ENCODE measurements at regions not wholly inside any gene's neighbourhood (a gene's known extent, or its start where the extent isn't known, plus 50 kb on each side); places are given as distances from the start of the nearest gene placed in this dataset.

DNA sequence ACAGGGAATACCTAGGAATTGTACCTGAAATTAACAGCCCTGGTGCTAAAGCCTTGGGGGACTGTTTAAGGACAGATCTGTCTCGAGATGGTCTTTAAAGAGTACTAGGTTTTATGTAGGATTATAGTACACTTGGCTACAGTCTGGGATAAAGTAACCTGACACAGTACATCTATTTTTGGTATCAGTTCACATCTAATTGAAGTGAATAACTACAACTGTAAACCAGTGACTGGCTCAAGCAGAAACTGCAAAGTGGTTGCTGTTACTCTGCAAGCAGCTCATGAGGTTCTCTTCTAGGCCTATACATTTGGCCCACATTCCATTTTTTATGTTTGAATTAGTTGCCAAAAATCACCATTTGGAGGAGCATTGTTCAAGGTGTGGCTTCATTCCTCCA is 320.8 kb upstream of the USP25 start:
- Mint-ChIP-seq H3K4me1 (peaks cover 7% of the 10 kb centered on the region), H3K36me3 (peaks cover 3% of the 10 kb centered on the region in 2 donors), H3K9me3 (peaks cover 5 to 19% (median 13%) of the 10 kb centered on the region in 7 donors), H3K27ac (no peak overlapping the region), H3K27me3 (ENCODE audit: low read depth in 3 of 3) (no peaks in the 10 kb centered on the region), H3K4me3 (no peak overlapping the region)
- Histone ChIP-seq H3K4me3 (replicated peaks in 1 of 3; ENCODE audit: low read depth in 2 of 3, low read length in 3 of 3) (no peak overlapping the region), H4K20me1 (ENCODE audit: insufficient read depth, low read length) (no peaks in the 10 kb centered on the region), H3K79me2 (ENCODE audit: insufficient read depth, low read length) (no peaks in the 10 kb centered on the region), H3K4me2 (replicated peaks; ENCODE audit: extremely low read depth, low read length, poor library complexity, severe bottlenecking) (no peak overlapping the region), H3K27ac (ENCODE audit: low read depth in 1 of 2, low read length in 2 of 2) (no peak overlapping the region), H3K27me3 (ENCODE audit: control insufficient read depth in 2 of 2, insufficient read depth in 2 of 2, low read length in 2 of 2) (no peaks in the 10 kb centered on the region), H3K36me3 (replicated peaks in 1 of 2; ENCODE audit: control insufficient read depth in 1 of 2, insufficient read depth in 2 of 2, low read length in 2 of 2) (no peaks in the 10 kb centered on the region), H3K9me3 (replicated peaks in 1 of 2; ENCODE audit: control insufficient read depth in 1 of 2, insufficient read depth in 1 of 2, low read length in 2 of 2) (peaks cover 0 to 12% of the 10 kb centered on the region in 2 donors), H3K4me1 (ENCODE audit: control insufficient read depth in 1 of 2, insufficient read depth in 2 of 2, low read length in 2 of 2) (peaks cover 7% of the 10 kb centered on the region in 2 donors), H2AFZ (ENCODE audit: insufficient read depth, low read depth, low read length, poor library complexity, severe bottlenecking) (no peak overlapping the region), H3K9ac (ENCODE audit: insufficient read depth, low read length, poor library complexity, severe bottlenecking) (no peak overlapping the region)
- intact Hi-C loops (cut with micrococcal nuclease) = no loop called here
- DNase-seq = no peak
- no CpG with 5 or more reads among the region's 1 CpG for WGBS (ENCODE audit: insufficient coverage)
- TF ChIP-seq, protein P1, sequence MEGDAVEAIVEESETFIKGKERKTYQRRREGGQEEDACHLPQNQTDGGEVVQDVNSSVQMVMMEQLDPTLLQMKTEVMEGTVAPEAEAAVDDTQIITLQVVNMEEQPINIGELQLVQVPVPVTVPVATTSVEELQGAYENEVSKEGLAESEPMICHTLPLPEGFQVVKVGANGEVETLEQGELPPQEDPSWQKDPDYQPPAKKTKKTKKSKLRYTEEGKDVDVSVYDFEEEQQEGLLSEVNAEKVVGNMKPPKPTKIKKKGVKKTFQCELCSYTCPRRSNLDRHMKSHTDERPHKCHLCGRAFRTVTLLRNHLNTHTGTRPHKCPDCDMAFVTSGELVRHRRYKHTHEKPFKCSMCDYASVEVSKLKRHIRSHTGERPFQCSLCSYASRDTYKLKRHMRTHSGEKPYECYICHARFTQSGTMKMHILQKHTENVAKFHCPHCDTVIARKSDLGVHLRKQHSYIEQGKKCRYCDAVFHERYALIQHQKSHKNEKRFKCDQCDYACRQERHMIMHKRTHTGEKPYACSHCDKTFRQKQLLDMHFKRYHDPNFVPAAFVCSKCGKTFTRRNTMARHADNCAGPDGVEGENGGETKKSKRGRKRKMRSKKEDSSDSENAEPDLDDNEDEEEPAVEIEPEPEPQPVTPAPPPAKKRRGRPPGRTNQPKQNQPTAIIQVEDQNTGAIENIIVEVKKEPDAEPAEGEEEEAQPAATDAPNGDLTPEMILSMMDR (IDR thresholded peaks at IDR 0.05) = no peak

DNA sequence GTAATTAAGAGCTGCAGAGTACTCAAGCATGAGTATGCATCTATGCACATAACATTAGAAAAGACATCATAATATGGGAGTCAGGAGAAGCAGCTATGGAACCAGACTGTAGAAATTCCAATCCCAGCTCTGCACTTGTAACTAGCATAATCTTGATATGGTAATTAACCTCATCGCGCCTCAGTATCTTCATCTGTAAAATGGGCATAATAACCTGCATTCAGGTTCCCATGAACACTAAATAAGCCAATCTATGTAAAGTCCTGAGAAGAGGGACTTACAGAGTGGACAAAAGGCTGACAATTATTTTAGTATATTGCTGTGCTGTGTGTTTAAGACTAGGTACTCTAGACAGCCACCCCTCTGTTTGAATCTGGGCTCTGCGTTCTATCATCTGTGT is 318.9 kb upstream of the USP25 start:
- peaks cover 7 to 20% of the 10 kb centered on the region in 2 donors for H3K4me1 ChIP-seq (ENCODE audit: control insufficient read depth in 1 of 2, insufficient read depth in 2 of 2, low read length in 2 of 2)
- no peaks in the 10 kb centered on the region for H4K20me1 ChIP-seq (ENCODE audit: insufficient read depth, low read length)
- H3K9me3 Mint-ChIP-seq = peaks cover 5 to 14% (median 11%) of the 10 kb centered on the region in 7 donors
- no peak overlapping the region for H3K9ac ChIP-seq (ENCODE audit: insufficient read depth, low read length, poor library complexity, severe bottlenecking)
- H3K4me2 ChIP-seq (replicated peaks; ENCODE audit: extremely low read depth, low read length, poor library complexity, severe bottlenecking) = no peak overlapping the region
- no peak overlapping the region for H3K27ac Mint-ChIP-seq
- no peak overlapping the region for H3K27ac ChIP-seq (ENCODE audit: low read depth in 1 of 2, low read length in 2 of 2)
- H3K9me3 ChIP-seq (replicated peaks in 1 of 2; ENCODE audit: control insufficient read depth in 1 of 2, insufficient read depth in 1 of 2, low read length in 2 of 2) = peaks cover 0 to 5% of the 10 kb centered on the region in 2 donors
- H3K27me3 ChIP-seq (ENCODE audit: control insufficient read depth in 2 of 2, insufficient read depth in 2 of 2, low read length in 2 of 2) = no peaks in the 10 kb centered on the region
- H3K27me3 Mint-ChIP-seq (ENCODE audit: low read depth in 3 of 3) = no peaks in the 10 kb centered on the region
- intact Hi-C loops (cut with micrococcal nuclease) = no loop called here
- H2AFZ ChIP-seq (ENCODE audit: insufficient read depth, low read depth, low read length, poor library complexity, severe bottlenecking) = no peak overlapping the region
- no peak for DNase-seq
- H3K36me3 Mint-ChIP-seq = peaks cover 3% of the 10 kb centered on the region in 2 donors
- H3K4me3 Mint-ChIP-seq = no peak overlapping the region
- H3K4me1 Mint-ChIP-seq = peaks cover 15% of the 10 kb centered on the region
- TF ChIP-seq, protein P1 (IDR thresholded peaks at IDR 0.05) = no peak
- no CpG with 5 or more reads among the region's 3 CpGs for WGBS (ENCODE audit: insufficient coverage)
- H3K4me3 ChIP-seq (replicated peaks in 1 of 3; ENCODE audit: low read depth in 2 of 3, low read length in 3 of 3) = no peak overlapping the region
- H3K79me2 ChIP-seq (ENCODE audit: insufficient read depth, low read length) = no peaks in the 10 kb centered on the region
- H3K36me3 ChIP-seq (replicated peaks in 1 of 2; ENCODE audit: control insufficient read depth in 1 of 2, insufficient read depth in 2 of 2, low read length in 2 of 2) = no peaks in the 10 kb centered on the region

Measured in CD14-positive monocyte (primary cell).